ENCODE measurements at regions not wholly inside any gene's neighbourhood (a gene's known extent, or its start where the extent isn't known, plus 50 kb on each side); places are given as distances from the start of the nearest gene placed in this dataset.

GRCh38 chrX:47772764-47773163, 63.9 kb upstream of the ZNF81 start:
- no peak overlapping the region for H2BK15ac ChIP-seq (ENCODE audit: low read depth, low read length)
- no peak overlapping the region for H3K9ac ChIP-seq (ENCODE audit: low read depth, low read length)
- H3K23ac ChIP-seq (ENCODE audit: low read depth, low read length): no peak overlapping the region
- no TSS peak for BruUV-seq (replicated peaks)
- no peaks in the 10 kb centered on the region for H4K20me1 ChIP-seq (ENCODE audit: insufficient read depth, low read length)
- H3K36me3 ChIP-seq (ENCODE audit: control insufficient read depth, insufficient read depth, low read length): no peaks in the 10 kb centered on the region
- no peak overlapping the region for H2AK9ac ChIP-seq (replicated peaks; ENCODE audit: low read depth, low read length, poor library complexity)
- ChIA-PET POLR2A (ENCODE audit: unreplicated experiment) (no interaction called here), CTCF (interaction anchor here (1.0 kb wide), 1 partner anchor 11 kb away, joined by 3 read pairs; no protein-coding TSS in a partner anchor)
- no peak overlapping the region for H3K4ac ChIP-seq (ENCODE audit: low read depth, low read length)
- no peak overlapping the region for H2BK20ac ChIP-seq (ENCODE audit: low read depth, low read length)
- H3K14ac ChIP-seq (replicated peaks; ENCODE audit: low read depth, low read length): no peak overlapping the region
- DNase-seq (no peak), ATAC-seq (ENCODE audit: low read depth) (no peak)
- no peak overlapping the region for H3K18ac ChIP-seq (ENCODE audit: low read depth, low read length)
- H3K4me2 ChIP-seq (ENCODE audit: low read depth, low read length): no peak overlapping the region
- no peak overlapping the region for H3K56ac ChIP-seq (ENCODE audit: extremely low read depth, insufficient read depth, low read length)
- no peak overlapping the region for H4K5ac ChIP-seq (ENCODE audit: low read depth, low read length)
- TF ChIP-seq MAZ (IDR thresholded peaks at IDR 0.05; ENCODE audit: borderline replicate concordance, low read depth, low read length) (no peak), MXI1 (IDR thresholded peaks at IDR 0.05; ENCODE audit: borderline replicate concordance, low read depth, low read length) (no peak), USF2 (IDR thresholded peaks at IDR 0.05; ENCODE audit: low read depth, low read length) (no peak), SMC3 (IDR thresholded peaks at IDR 0.05; ENCODE audit: low read depth, low read length) (no peak), POLR2A (IDR thresholded peaks at IDR 0.05; ENCODE audit: low read depth, low read length) (no peak), FOS (IDR thresholded peaks at IDR 0.05; ENCODE audit: low read depth, low read length) (no peak), CHD1 (IDR thresholded peaks at IDR 0.05; ENCODE audit: low read depth, low read length) (no peak), RFX5 (IDR thresholded peaks at IDR 0.05; ENCODE audit: low read depth, low read length) (no peak), ELK1 (IDR thresholded peaks at IDR 0.05; ENCODE audit: borderline replicate concordance, low read depth, low read length) (no peak), BHLHE40 (IDR thresholded peaks at IDR 0.05; ENCODE audit: low read depth, low read length) (no peak), RAD21 (IDR thresholded peaks at IDR 0.05; ENCODE audit: low read length) (no peak), MAFK (IDR thresholded peaks at IDR 0.05; ENCODE audit: low read depth, low read length) (no peak), CTCF (conservative IDR thresholded peaks at IDR 0.05; ENCODE audit: low read depth, low read length) (no peak)
- H2BK5ac ChIP-seq (ENCODE audit: low read depth, low read length, poor library complexity, severe bottlenecking): no peak overlapping the region
- no peaks in the 10 kb centered on the region for H3K9me1 ChIP-seq (ENCODE audit: insufficient read depth, low read length)
- H4K91ac ChIP-seq (ENCODE audit: insufficient read depth, low read depth, low read length): no peak overlapping the region
- in situ Hi-C loops (cut with MboI; ENCODE audit: low sequenced_read_pairs) (no loop called here), dilution Hi-C loops (cut with HindIII; ENCODE audit: low sequenced_read_pairs, unreplicated experiment) (no loop called here), intact Hi-C loops (cut with micrococcal nuclease) (no loop called here)
- H3K27me3 ChIP-seq (ENCODE audit: control insufficient read depth, insufficient read depth, low read length): peaks cover 2% of the 10 kb centered on the region; the same call in 1 of the 2 replicates
- H3K4me3 ChIP-seq (ENCODE audit: insufficient read depth, low read depth, low read length): no peak overlapping the region
- no peaks in the 10 kb centered on the region for H3K4me1 ChIP-seq (ENCODE audit: control insufficient read depth, insufficient read depth, low read length)
- H3K79me1 ChIP-seq (ENCODE audit: low read depth in 1 of 2, low read length in 2 of 2): no peaks in the 10 kb centered on the region
- no peak overlapping the region for H2AK5ac ChIP-seq (ENCODE audit: low read depth, low read length)
- peaks cover 4% of the 10 kb centered on the region; the same call in 1 of the 2 replicates for H3K9me3 ChIP-seq (ENCODE audit: control insufficient read depth, insufficient read depth, low read length)
- no peak overlapping the region for H2AFZ ChIP-seq (replicated peaks; ENCODE audit: low read length, poor library complexity)
- no peak overlapping the region for H2BK120ac ChIP-seq (ENCODE audit: low read depth, low read length)
- no CpG with 5 or more reads among the region's 2 CpGs for WGBS, 2 experiments (ENCODE audit: extremely low coverage in 2 of 2, insufficient read length in 1 of 2)
- H4K8ac ChIP-seq (ENCODE audit: low read depth in 2 of 2, low read length in 2 of 2): no peak overlapping the region
- H3K27ac ChIP-seq (ENCODE audit: insufficient read depth, low read length): no peak overlapping the region
